ENCODE measurements at regions not wholly inside any gene's neighbourhood (a gene's known extent, or its start where the extent isn't known, plus 50 kb on each side); places are given as distances from the start of the nearest gene placed in this dataset.

DNA sequence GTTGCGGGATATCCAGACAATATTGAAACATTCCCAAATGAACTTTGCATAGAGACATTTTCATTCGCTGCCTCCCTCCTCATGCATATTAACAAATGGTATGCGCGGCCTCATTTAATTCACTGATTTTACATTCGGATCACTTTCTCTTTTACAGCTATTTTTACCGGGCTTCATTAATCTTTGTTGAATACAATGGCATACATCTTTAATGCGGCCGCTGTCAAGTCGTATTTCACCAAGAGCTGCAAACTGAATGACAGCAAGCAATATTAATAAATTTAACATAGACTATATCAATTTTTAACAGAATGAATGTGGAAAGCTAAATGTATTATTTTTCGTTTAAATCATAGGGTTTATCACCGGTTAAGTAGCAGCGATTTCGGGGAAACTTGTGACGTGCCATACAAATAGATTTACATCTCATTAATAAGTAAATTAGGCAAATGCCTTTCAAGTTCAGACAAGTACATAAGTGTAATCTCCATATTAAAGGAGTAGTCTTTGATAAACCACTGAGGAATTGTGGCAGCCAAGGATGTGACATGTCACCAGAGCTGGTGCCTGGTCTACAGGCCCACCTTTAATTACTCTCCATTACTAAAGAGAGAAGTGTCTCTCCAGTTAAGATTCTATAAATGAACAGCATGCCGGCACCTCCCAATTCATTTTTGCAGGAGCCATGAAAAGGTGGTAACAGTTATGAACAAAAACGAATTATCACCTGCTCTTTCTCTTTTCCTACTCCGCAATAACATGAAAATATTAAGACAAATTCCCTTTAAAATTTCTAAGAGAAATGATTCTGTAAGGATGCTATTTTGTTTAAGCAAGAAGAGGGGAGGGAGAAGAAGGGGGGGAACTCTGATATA, 568.9 kb upstream of the MKI67 start:
- DNase-seq (ENCODE audit: extremely low spot score), result no peak
- no peak overlapping the region for H3K27ac ChIP-seq (ENCODE audit: low read depth)
- no peaks in the 10 kb centered on the region for H3K36me3 ChIP-seq (ENCODE audit: insufficient read depth)
- 94% methylated on average over 17 of the region's 17 CpGs for WGBS
- no peak overlapping the region for H3K4me3 ChIP-seq (ENCODE audit: low read depth, low read length)
- H3K4me1 ChIP-seq (ENCODE audit: insufficient read depth), result no peaks in the 10 kb centered on the region

DNA sequence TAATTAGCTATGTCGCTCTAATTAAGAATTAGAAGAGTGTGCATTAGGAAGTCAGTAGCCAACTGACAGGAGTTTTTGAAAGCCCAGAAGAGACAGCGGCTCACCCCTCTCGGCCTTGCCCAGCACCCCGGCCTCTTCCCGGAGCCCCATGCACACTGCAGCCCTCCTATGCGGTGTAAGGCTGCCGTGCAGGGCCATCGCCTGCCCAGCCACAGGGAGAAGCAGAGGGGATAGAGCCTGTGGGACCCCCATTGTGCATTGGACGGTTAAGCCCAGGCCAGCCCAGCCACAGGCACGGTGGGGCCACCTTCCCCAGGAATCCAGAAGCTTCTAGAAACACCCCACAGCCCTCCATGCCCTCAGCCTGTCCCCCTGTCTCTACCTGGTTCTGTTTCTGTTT, 569.7 kb upstream of the MKI67 start:
- H3K36me3 ChIP-seq (ENCODE audit: insufficient read depth), result no peaks in the 10 kb centered on the region

DNA sequence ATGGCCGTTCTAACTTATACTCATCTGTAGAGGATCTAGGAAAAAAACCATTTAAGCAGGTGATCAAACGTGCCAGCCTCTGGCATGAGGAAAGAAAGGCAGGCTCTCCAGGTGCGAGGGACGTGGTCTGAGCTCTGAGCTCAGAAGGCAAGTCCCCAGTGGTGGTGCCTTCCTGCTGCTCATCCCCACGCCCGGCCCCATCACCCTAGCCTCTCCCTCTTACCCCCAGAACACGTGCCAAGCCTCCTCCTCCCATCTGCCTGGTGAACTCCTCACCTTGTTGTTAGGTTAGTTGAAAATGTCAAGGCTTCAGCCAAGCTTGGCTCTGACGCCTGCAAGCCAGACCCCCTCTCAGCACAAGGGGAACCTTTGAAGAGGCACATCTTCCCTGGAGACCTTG, 571.2 kb upstream of the MKI67 start:
- Histone ChIP-seq H3K27ac (ENCODE audit: low read depth) (no peak overlapping the region), H3K4me1 (ENCODE audit: insufficient read depth) (no peaks in the 10 kb centered on the region), H3K4me3 (ENCODE audit: low read depth, low read length) (no peak overlapping the region), H3K36me3 (ENCODE audit: insufficient read depth) (no peaks in the 10 kb centered on the region)
- no peak for DNase-seq (ENCODE audit: extremely low spot score)
- WGBS, result 76% methylated on average over 8 of the region's 8 CpGs

More for the DNA sequence above, 569.7 kb upstream of the MKI67 start:
- no peak for DNase-seq (ENCODE audit: extremely low spot score)
- Histone ChIP-seq H3K4me1 (ENCODE audit: insufficient read depth) (no peaks in the 10 kb centered on the region), H3K27ac (ENCODE audit: low read depth) (no peak overlapping the region), H3K4me3 (ENCODE audit: low read depth, low read length) (no peak overlapping the region)
- 86% methylated on average over 10 of the region's 10 CpGs for WGBS

DNA sequence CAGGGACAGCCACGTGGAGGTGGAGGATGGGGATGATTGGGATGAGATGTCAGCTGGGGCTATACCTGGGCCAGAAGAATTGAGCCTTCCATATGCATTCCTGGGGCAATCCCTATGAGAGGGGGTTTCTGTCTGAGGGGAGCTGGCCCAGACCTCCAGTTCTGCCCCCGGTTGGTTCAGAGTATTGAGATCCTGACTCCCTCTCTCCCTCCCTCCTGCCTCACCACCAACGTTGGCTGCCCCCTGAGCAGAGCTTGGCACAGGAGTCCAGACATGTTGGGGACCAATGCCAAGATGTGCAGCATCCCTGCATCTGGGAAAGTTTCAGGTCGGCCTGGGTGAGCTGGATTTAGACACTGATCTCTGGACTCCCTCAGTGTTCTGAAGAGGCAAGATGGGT, 575.2 kb upstream of the MKI67 start:
- Histone ChIP-seq H3K4me3 (ENCODE audit: low read depth, low read length) (no peak overlapping the region), H3K27ac (ENCODE audit: low read depth) (no peak overlapping the region), H3K4me1 (ENCODE audit: insufficient read depth) (no peaks in the 10 kb centered on the region), H3K36me3 (ENCODE audit: insufficient read depth) (no peaks in the 10 kb centered on the region)
- DNase-seq (ENCODE audit: extremely low spot score), result no peak
- WGBS, result 42% methylated on average over 4 of the region's 4 CpGs

DNA sequence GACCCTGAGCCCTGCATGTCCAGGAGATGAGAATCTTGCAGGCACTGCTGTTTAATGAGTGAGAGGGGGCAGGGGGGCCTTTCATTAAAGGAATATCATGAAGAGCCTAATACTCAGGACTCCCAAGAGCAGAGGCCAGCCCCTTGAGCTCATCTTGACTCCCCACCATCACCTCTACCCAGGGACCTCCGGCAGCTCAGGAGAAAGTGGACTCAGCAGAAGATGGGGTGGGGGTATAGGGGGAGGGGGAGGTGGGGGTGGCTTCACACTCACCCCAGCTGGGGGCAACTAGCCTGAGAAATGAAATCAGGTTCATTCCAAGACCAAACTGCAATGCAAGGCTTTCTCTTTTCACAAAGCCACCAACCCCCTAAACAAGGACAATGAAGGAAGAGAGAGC, 575.6 kb upstream of the MKI67 start:
- 96% methylated on average over 1 of the region's 1 CpG for WGBS
- Histone ChIP-seq H3K4me1 (ENCODE audit: insufficient read depth) (no peaks in the 10 kb centered on the region), H3K27ac (ENCODE audit: low read depth) (no peak overlapping the region), H3K4me3 (ENCODE audit: low read depth, low read length) (no peak overlapping the region), H3K36me3 (ENCODE audit: insufficient read depth) (no peaks in the 10 kb centered on the region)
- no peak for DNase-seq (ENCODE audit: extremely low spot score)

DNA sequence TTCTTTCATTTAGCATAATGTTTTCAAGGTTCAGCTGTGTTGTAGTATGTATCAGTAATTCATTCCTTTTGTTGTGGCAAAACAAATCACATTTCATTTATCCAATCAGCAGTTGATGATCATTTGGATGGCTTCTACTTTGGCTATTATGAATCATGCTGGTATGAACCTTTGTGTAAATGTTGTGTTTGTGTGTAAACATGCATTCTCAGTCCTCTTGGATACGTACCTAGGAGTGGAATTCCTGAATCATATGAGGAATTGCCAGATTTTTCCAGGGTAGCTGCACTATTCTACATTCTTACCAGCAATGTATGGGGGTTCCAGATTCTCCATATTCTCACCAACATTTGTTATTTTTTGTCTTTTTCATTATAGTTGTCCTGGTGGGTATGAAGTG, 578.5 kb upstream of the MKI67 start:
- Histone ChIP-seq H3K36me3 (ENCODE audit: insufficient read depth) (no peaks in the 10 kb centered on the region), H3K4me3 (ENCODE audit: low read depth, low read length) (no peak overlapping the region), H3K4me1 (ENCODE audit: insufficient read depth) (no peaks in the 10 kb centered on the region), H3K27ac (ENCODE audit: low read depth) (no peak overlapping the region)
- WGBS, result 57% methylated on average over 1 of the region's 1 CpG
- DNase-seq (ENCODE audit: extremely low spot score), result no peak

DNA sequence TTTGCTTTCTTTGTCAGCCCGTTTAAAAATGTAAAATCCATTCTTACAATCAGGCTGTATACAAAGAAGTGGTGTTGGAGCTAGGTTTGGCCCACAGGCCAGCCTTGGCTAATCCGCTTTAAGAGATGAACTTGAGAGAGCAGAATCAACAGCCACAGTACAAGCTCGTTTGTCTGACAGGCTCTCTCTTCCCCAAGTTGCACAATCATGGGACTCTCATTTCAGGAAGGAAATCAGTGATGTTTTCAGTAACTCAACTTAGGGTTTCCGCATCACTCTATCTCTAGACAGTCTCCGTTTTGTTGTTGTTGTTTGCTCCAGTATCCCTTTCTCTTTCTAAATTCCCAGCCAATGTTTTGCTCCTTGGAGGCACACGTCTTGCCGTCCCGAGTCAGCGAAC, 582.0 kb upstream of the MKI67 start:
- Histone ChIP-seq H3K36me3 (ENCODE audit: insufficient read depth) (no peaks in the 10 kb centered on the region), H3K27ac (ENCODE audit: low read depth) (no peak overlapping the region), H3K4me1 (ENCODE audit: insufficient read depth) (no peaks in the 10 kb centered on the region), H3K4me3 (ENCODE audit: low read depth, low read length) (no peak overlapping the region)
- 81% methylated on average over 9 of the region's 9 CpGs for WGBS
- DNase-seq (ENCODE audit: extremely low spot score), result no peak

DNA sequence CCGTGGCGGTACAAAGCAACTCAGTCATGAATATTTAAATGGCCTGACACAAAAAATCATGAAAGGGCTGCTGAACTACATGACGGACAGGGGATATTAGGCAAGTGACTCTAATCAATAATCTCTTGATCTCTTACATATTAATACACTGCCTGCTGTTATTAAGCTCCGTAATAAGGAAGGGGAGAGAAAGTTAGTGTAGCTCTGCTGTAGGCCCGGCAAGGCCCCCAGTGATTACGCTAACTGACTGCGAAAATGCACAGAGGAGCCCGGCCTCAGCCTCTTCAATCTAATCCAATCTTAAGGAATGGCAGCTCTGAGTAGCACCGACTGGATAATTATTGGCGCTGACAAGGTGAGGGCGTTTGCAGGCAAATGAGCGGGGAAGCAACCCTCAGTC, 583.5 kb upstream of the MKI67 start:
- Histone ChIP-seq H3K36me3 (ENCODE audit: insufficient read depth) (no peaks in the 10 kb centered on the region), H3K4me1 (ENCODE audit: insufficient read depth) (no peaks in the 10 kb centered on the region), H3K27ac (ENCODE audit: low read depth) (no peak overlapping the region), H3K4me3 (ENCODE audit: low read depth, low read length) (no peak overlapping the region)
- WGBS, result 78% methylated on average over 12 of the region's 12 CpGs
- DNase-seq (ENCODE audit: extremely low spot score), result no peak

DNA sequence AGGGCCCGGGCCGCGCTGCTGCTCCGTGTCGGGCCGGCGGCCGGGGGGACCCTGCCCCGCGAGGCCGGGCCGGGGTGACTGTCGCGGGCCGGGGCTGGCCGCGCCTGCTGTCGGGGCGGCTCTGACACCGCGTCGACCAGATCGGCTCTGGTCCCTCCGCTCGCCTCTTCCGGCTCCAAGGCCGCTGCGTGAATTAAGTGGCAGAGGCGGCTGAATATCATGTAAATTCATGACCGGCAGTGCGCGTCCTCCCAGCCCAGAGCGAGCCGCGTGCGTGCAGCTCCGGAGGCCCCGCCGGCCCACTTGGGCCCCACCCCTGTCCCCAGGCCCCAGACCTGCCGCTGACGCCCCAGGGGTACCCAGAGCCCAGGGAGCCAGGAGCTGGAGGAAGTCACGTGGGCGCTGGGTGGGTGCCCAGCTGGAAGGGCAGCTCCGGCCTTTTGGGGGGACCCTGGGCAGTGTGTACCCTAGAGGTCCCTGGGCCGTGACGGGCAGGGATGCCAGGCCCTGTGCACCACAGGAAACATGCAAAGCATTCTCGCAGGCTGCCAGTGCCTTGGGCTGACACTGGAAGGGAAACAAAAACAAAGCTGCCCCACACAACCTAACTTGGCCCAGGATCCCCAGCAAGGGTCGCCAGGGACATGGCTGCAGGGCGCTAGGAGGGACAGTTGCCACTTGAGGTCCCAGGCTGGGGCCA, 584.0 kb upstream of the MKI67 start:
- Histone ChIP-seq H3K27ac (ENCODE audit: low read depth) (no peak overlapping the region), H3K4me3 (ENCODE audit: low read depth, low read length) (no peak overlapping the region), H3K4me1 (ENCODE audit: insufficient read depth) (no peaks in the 10 kb centered on the region), H3K36me3 (ENCODE audit: insufficient read depth) (no peaks in the 10 kb centered on the region)
- WGBS, result 39% methylated on average over 49 of the region's 49 CpGs
- DNase-seq (ENCODE audit: extremely low spot score), result no peak

DNA sequence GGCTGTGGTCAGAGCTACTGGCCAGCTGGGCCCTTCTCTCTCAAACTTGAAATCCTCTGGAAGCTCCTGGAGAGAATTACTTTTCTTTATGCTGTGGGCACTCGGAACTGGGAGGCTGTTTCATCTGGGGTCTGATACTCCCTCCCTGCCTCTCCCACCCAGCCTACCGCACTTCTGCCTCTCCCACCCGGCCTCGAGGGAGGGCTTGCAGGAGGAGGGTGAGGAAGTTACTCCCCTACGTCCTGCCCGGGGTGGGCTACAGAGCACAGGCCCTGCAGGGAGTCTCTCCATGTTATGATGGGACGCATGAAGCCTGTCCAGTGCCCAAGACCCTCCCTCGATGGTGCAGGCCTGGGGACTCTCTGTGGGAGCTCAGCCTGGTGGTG, 584.6 kb upstream of the MKI67 start:
- H3K4me1 ChIP-seq (ENCODE audit: insufficient read depth), result no peaks in the 10 kb centered on the region
- 85% methylated on average over 8 of the region's 8 CpGs for WGBS
- no peak overlapping the region for H3K27ac ChIP-seq (ENCODE audit: low read depth)
- H3K36me3 ChIP-seq (ENCODE audit: insufficient read depth), result no peaks in the 10 kb centered on the region
- H3K4me3 ChIP-seq (ENCODE audit: low read depth, low read length), result no peak overlapping the region
- no peak for DNase-seq (ENCODE audit: extremely low spot score)

DNA sequence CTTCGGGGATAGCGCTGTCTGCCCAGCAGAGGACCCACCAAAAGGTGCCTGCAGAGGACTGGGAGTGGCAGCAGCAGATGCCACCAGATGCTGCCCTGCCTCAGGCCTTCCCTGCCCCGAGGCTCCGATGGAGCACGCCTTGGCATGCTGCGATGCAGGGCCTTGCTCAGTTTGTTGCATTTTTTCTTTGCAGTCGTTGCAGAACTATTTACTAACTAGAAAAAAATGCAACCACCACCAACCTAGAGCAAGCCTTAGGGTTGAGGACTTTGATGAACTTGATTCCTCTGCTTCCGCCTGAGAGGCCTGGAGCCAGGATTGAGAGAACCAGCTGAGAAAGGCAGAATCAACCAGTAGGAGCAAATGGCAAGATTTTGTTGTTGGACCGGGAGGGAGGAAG, 585.6 kb upstream of the MKI67 start:
- Histone ChIP-seq H3K36me3 (ENCODE audit: insufficient read depth) (no peaks in the 10 kb centered on the region), H3K27ac (ENCODE audit: low read depth) (no peak overlapping the region), H3K4me3 (ENCODE audit: low read depth, low read length) (no peak overlapping the region), H3K4me1 (ENCODE audit: insufficient read depth) (no peaks in the 10 kb centered on the region)
- 91% methylated on average over 9 of the region's 9 CpGs for WGBS
- no peak for DNase-seq (ENCODE audit: extremely low spot score)

DNA sequence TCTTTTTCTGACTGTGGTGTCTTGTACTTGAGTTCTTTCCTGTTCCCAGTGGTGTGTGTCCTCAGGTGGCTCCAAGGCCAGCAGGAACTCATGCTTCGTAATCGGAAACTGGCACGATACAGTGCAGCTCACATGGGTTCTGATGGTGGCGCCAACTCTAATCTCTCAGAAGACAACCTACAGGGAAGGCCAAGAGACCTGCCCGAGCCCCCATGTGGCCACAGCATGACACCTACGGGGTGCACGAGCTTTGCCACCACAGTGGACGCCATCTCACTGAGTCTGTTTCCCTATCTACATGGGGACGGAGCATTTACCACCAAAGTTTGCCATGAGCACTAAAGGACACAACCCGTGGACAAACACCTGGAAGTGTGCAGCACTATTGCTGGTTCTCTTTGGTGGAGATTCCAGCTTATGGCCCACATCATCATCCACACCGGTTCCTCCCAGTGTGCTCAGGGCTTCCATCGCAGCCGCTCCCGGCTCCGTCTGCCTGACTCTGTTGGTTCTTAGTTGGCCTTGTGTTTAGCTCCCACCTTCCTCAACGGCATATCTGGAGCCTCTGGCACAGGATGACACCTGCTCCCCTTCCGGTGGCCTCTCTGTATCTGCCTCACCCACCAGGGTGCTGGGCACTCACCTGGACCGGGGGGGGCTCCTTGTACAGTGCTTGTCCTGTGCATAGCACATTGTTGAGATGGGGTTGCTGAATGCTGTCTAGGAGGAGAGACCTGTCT, 586.6 kb upstream of the MKI67 start:
- WGBS, result 94% methylated on average over 18 of the region's 18 CpGs
- Histone ChIP-seq H3K27ac (ENCODE audit: low read depth) (no peak overlapping the region), H3K4me1 (ENCODE audit: insufficient read depth) (no peaks in the 10 kb centered on the region), H3K36me3 (ENCODE audit: insufficient read depth) (no peaks in the 10 kb centered on the region), H3K4me3 (ENCODE audit: low read depth, low read length) (no peak overlapping the region)
- no peak for DNase-seq (ENCODE audit: extremely low spot score)

DNA sequence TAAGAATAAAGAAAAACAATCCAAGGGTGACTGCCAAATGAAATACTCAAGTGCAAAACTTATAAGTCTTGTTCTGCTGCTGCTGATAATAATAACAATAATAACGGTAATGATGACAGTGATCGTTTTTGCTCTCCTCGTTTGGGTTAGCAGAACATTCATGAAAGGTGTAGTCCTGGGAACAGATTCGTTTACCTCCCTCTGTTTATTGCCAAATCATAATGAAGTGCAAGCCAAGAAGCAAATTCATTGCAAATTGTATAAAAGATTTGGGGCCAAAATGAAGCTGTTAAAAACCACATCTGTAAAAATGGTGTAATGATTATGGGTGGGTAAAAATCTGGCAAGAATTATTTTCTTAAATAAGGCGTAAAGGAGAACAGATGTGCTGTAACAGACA, 587.2 kb upstream of the MKI67 start:
- Histone ChIP-seq H3K4me1 (ENCODE audit: insufficient read depth) (no peaks in the 10 kb centered on the region), H3K27ac (ENCODE audit: low read depth) (no peak overlapping the region), H3K4me3 (ENCODE audit: low read depth, low read length) (no peak overlapping the region), H3K36me3 (ENCODE audit: insufficient read depth) (no peaks in the 10 kb centered on the region)
- no peak for DNase-seq (ENCODE audit: extremely low spot score)
- 81% methylated on average over 5 of the region's 5 CpGs for WGBS
